ENCODE measurements at regions not wholly inside any gene's neighbourhood (a gene's known extent, or its start where the extent isn't known, plus 50 kb on each side); places are given as distances from the start of the nearest gene placed in this dataset.
A peak's percentile ranks its signal among the peaks of the same experiment; 100 is the strongest.
"Not testable (repeated sequence)": the region's sequence is repeated elsewhere in the genome, so short reads cannot be mapped to it uniquely, and the experiment has no call there.

GRCh38 chr13:47718556-47718955 is 282.5 kb downstream of the SUCLA2 start:
- TF ChIP-seq CTCF (IDR thresholded peaks at IDR 0.05; ENCODE audit: insufficient read depth, low read length, missing control alignments) = no peak
- no peak overlapping the region for H3K4me3 ChIP-seq (ENCODE audit: low read depth, low read length)
- CTCF ChIA-PET = no interaction called here
- POLR2A ChIA-PET = no interaction called here
- DNase-seq (ENCODE audit: low read depth, low spot score) = no peak

- POLR2A ChIA-PET = no interaction called here
- DNase-seq (ENCODE audit: low read depth, low spot score) = peak; percentile 9
- no peak overlapping the region for H3K4me3 ChIP-seq (ENCODE audit: low read depth, low read length)
- no peak for TF ChIP-seq CTCF (IDR thresholded peaks at IDR 0.05; ENCODE audit: insufficient read depth, low read length, missing control alignments)
- CTCF ChIA-PET = no interaction called here
Observed at GRCh38 chr13:47708386-47708785, 292.7 kb downstream of the SUCLA2 start.

- ChIA-PET CTCF (interaction anchor here (1.1 kb wide), 1 partner anchor 9 kb away, joined by 3 read pairs; no protein-coding TSS in a partner anchor), POLR2A (no interaction called here)
- TF ChIP-seq CTCF (IDR thresholded peaks at IDR 0.05; ENCODE audit: insufficient read depth, low read length, missing control alignments) = no peak
- DNase-seq (ENCODE audit: low read depth, low spot score) = no peak
- H3K4me3 ChIP-seq (ENCODE audit: low read depth, low read length) = no peak overlapping the region
Observed at GRCh38 chr13:47707414-47707813, 293.7 kb downstream of the SUCLA2 start.

- no peak overlapping the region for H3K4me3 ChIP-seq (ENCODE audit: low read depth, low read length)
- POLR2A ChIA-PET = no interaction called here
- DNase-seq (ENCODE audit: low read depth, low spot score) = no peak
- no peak for TF ChIP-seq CTCF (IDR thresholded peaks at IDR 0.05; ENCODE audit: insufficient read depth, low read length, missing control alignments)
- CTCF ChIA-PET = no interaction called here
Observed at GRCh38 chr13:47705185-47705584, 295.9 kb downstream of the SUCLA2 start.

- no peak overlapping the region for H3K4me3 ChIP-seq (ENCODE audit: low read depth, low read length)
- ChIA-PET POLR2A (no interaction called here), CTCF (no interaction called here)
- no peak for DNase-seq (ENCODE audit: low read depth, low spot score)
- TF ChIP-seq CTCF (IDR thresholded peaks at IDR 0.05; ENCODE audit: insufficient read depth, low read length, missing control alignments) = no peak
Observed at GRCh38 chr13:47696674-47697073, 304.4 kb downstream of the SUCLA2 start.

- no peak for TF ChIP-seq CTCF (IDR thresholded peaks at IDR 0.05; ENCODE audit: insufficient read depth, low read length, missing control alignments)
- POLR2A ChIA-PET = interaction anchor here (0.6 kb wide), 1 partner anchor 14 kb away, joined by 3 read pairs; no protein-coding TSS in a partner anchor
- H3K4me3 ChIP-seq (ENCODE audit: low read depth, low read length) = no peak overlapping the region
- CTCF ChIA-PET = no interaction called here
- no peak for DNase-seq (ENCODE audit: low read depth, low spot score)
Observed at GRCh38 chr13:47687577-47687976, 313.5 kb downstream of the SUCLA2 start.

GRCh38 chr13:47685156-47685555 is 315.9 kb downstream of the SUCLA2 start:
- CTCF ChIA-PET = interaction anchor here (1.9 kb wide), 1 partner anchor 9 kb away, joined by 4 read pairs; no protein-coding TSS in a partner anchor
- POLR2A ChIA-PET = not testable (repeated sequence)

More at GRCh38 chr13:47685156-47685555, 315.9 kb downstream of the SUCLA2 start:
- DNase-seq (ENCODE audit: low read depth, low spot score); H3K4me3 ChIP-seq (ENCODE audit: low read depth, low read length): not testable (repeated sequence)

Measured in AG04449 (cell line).